Mammary epithelial cell (primary cell): ENCODE measurements at regions not wholly inside any gene's neighbourhood (a gene's known extent, or its start where the extent isn't known, plus 50 kb on each side); places are given as distances from the start of the nearest gene placed in this dataset.

Source experiments
- EZH2 ChIP-seq: IDR thresholded peaks from 2 replicates; pipeline ENCODE4 v1.6.1; 2012; ENCODE audit warnings: low read length, inconsistent platforms, borderline replicate concordance
- TF ChIP-seq, protein P1 (sequence below), 2 donors: IDR thresholded peaks in 1 of 2; conservative IDR thresholded peaks in 1 of 2; 2 replicates each; pipeline ENCODE4 v1.5.1; 2011 to 2012; ENCODE audit warnings: inconsistent platforms in 2 of 2, low read length in 2 of 2, mild to moderate bottlenecking in 2 of 2, control low read depth in 1 of 2, low read depth in 1 of 2; ENCODE audit not compliant: insufficient read depth in 1 of 2; ENCODE audit errors: extremely low read depth in 1 of 2

DNA sequence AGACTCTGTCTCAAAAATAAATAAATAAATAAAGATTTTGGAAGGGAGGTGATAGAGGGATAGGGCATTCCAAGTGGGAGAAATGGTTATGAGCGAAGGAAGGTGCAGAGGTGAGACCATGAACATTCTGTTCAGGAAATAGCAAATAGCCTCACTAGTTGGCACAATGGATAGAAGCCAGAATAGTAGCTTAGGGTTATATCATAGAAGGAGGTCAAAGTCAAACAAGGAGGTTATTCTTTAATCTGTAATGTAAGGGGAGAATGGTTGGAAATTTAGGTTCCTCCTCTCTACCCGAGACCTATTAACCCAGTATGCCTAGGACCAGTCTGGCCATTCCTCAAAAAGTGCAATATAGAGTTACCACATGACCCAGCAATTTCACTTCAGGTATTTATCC, 275.8 kb downstream of the MN1 start:
- TF ChIP-seq EZH2: no peak
- TF ChIP-seq, protein P1, sequence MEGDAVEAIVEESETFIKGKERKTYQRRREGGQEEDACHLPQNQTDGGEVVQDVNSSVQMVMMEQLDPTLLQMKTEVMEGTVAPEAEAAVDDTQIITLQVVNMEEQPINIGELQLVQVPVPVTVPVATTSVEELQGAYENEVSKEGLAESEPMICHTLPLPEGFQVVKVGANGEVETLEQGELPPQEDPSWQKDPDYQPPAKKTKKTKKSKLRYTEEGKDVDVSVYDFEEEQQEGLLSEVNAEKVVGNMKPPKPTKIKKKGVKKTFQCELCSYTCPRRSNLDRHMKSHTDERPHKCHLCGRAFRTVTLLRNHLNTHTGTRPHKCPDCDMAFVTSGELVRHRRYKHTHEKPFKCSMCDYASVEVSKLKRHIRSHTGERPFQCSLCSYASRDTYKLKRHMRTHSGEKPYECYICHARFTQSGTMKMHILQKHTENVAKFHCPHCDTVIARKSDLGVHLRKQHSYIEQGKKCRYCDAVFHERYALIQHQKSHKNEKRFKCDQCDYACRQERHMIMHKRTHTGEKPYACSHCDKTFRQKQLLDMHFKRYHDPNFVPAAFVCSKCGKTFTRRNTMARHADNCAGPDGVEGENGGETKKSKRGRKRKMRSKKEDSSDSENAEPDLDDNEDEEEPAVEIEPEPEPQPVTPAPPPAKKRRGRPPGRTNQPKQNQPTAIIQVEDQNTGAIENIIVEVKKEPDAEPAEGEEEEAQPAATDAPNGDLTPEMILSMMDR (conservative IDR thresholded peaks at IDR 0.05 in 1 of 2, IDR thresholded peaks at IDR 0.05 in 1 of 2; ENCODE audit: extremely low read depth in 1 of 2, insufficient read depth in 1 of 2, low read depth in 1 of 2, low read length in 2 of 2): no peak
